ENCODE measurements at regions not wholly inside any gene's neighbourhood (a gene's known extent, or its start where the extent isn't known, plus 50 kb on each side); places are given as distances from the start of the nearest gene placed in this dataset.

DNA sequence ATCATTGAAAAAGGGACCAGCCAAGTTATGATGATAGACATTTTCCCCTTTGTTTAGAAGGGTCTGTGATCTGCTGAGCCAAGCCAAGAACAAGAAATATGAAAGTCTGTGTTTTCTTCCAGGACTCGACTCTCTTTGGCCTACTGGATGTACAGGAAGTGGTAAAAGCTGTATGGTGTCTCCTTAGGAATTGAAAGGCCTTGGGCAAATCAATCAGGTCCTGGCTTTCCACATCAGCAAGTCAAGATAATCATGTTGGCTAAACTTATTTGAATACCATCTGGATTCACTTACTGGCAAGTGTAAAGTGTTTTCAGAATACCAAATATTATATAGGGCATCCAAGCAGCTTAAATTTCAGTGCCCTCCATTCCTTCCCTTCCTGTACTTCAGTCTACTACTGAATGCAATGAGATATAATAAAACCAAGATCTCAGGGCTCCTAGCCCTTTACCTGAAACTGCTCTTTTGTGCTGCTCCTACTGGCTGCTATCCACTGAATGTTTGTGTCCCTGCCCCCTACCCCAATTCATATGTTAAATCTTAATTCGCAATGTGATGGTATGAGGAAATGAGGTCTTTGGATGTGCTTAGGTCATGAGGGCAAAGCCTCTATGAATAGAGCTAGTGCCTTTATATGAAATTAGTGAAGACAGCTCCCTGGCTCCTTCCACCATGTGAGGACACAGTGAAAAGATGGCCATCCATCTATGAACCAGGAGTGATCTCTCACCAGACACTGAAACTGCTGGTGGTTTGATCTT is 578.0 kb downstream of the SPRY1 start:
- no peak for TF ChIP-seq POLR2A (IDR thresholded peaks at IDR 0.05; ENCODE audit: low read length)
- no peak for TF ChIP-seq GATA1 (IDR thresholded peaks at IDR 0.05; ENCODE audit: low read depth, low read length)

Data from erythroblast (primary cell).